A549 (cell line): ENCODE measurements at regions not wholly inside any gene's neighbourhood (a gene's known extent, or its start where the extent isn't known, plus 50 kb on each side); places are given as distances from the start of the nearest gene placed in this dataset.
"Not testable (repeated sequence)": the region's sequence is repeated elsewhere in the genome, so short reads cannot be mapped to it uniquely, and the experiment has no call there.

Experiments
- CBX2 ChIP-seq: fragments of 200-600 bp; sonication (generic); IDR thresholded peaks from 2 replicates; pipeline ENCODE4 v1.6.1; 2016; ENCODE audit warnings: low read depth, mild to moderate bottlenecking, borderline replicate concordance
- CEBPB ChIP-seq, 2 experiments: fragments of >200 bp in 1 of 2; sonication (Bioruptor Twin) in 1 of 2; formaldehyde crosslinking in 1 of 2; IDR thresholded peaks; 2 replicates each; pipeline ENCODE4 v1.6.1; 2012 to 2016
- JUNB ChIP-seq: fragments of >200 bp; sonication (Bioruptor Twin); formaldehyde crosslinking; IDR thresholded peaks from 2 replicates; pipeline ENCODE4 v1.6.1; 2016
- KDM1A ChIP-seq: fragments of 200-600 bp; sonication (generic); IDR thresholded peaks from 2 replicates; pipeline ENCODE4 v1.6.1; 2016; ENCODE audit warnings: low read depth, mild to moderate bottlenecking
- MAX ChIP-seq: IDR thresholded peaks from 2 replicates; pipeline ENCODE4 v1.6.1; 2012
- MAZ ChIP-seq: fragments of 150-350 bp; IDR thresholded peaks from 2 replicates; pipeline ENCODE4 v1.6.1; 2014; ENCODE audit warnings: antibody characterized with exemption, low read depth, low read length, borderline replicate concordance
- POLR2A ChIP-seq: IDR thresholded peaks from 2 replicates; pipeline ENCODE4 v1.6.1; 2012; ENCODE audit warnings: mild to moderate bottlenecking, low read length
- POLR2AphosphoS2 ChIP-seq: conservative IDR thresholded peaks from 2 replicates; pipeline ENCODE4 v1.6.1; 2012; ENCODE audit warnings: low read length, improper control_type of control experiment, inconsistent platforms
- RAD21 ChIP-seq, 2 experiments: fragments of >200 bp in 1 of 2; sonication (Bioruptor Twin) in 1 of 2; formaldehyde crosslinking in 1 of 2; IDR thresholded peaks in 1 of 2; conservative IDR thresholded peaks in 1 of 2; 2 replicates in 1 of 2; 3 replicates in 1 of 2; pipeline ENCODE4 v1.6.1; 2012 to 2018; ENCODE audit warnings: inconsistent platforms in 1 of 2
- SMC3 ChIP-seq: fragments of >200 bp; sonication (Bioruptor Twin); formaldehyde crosslinking; IDR thresholded peaks from 3 replicates; pipeline ENCODE4 v1.6.1; 2018; ENCODE audit warnings: inconsistent platforms
- TF ChIP-seq, protein P1 (sequence below): fragments of >200 bp; sonication (Bioruptor Twin); formaldehyde crosslinking; IDR thresholded peaks from 3 replicates; pipeline ENCODE4 v1.5.1; 2016

DNA sequence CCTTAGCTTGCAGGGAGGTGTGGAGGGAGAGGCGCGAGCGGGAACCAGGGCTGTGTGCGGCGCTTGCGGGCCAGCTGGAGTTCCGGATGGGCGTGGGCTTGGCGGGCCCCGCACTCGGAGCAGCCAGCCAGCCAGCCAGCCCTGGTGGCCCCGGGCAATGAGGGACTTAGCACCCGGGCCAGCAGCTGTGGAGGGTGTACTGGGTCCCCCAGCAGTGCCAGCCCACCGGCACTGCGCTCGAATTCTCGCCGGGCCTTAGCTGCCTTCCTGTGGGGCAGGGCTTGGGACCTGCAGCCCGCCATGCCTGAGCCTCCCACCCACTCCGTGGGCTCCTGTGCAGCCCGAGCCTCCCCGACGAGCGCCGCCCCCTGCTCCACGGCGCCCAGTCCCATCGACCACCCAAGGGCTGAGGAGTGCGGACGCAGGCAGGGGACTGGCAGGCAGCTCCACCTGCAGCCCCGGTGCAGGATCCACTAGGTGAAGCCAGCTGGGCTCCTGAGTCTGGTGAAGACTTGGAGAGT, 462.2 kb downstream of the ACTL7B start:
- TF ChIP-seq CEBPB (IDR thresholded peaks at IDR 0.05); POLR2A; MAX; POLR2AphosphoS2; RAD21 (conservative IDR thresholded peaks at IDR 0.05 in 1 of 2, IDR thresholded peaks at IDR 0.05 in 1 of 2); KDM1A; SMC3; MAZ; JUNB; CBX2: not testable (repeated sequence)
- TF ChIP-seq, protein P1, sequence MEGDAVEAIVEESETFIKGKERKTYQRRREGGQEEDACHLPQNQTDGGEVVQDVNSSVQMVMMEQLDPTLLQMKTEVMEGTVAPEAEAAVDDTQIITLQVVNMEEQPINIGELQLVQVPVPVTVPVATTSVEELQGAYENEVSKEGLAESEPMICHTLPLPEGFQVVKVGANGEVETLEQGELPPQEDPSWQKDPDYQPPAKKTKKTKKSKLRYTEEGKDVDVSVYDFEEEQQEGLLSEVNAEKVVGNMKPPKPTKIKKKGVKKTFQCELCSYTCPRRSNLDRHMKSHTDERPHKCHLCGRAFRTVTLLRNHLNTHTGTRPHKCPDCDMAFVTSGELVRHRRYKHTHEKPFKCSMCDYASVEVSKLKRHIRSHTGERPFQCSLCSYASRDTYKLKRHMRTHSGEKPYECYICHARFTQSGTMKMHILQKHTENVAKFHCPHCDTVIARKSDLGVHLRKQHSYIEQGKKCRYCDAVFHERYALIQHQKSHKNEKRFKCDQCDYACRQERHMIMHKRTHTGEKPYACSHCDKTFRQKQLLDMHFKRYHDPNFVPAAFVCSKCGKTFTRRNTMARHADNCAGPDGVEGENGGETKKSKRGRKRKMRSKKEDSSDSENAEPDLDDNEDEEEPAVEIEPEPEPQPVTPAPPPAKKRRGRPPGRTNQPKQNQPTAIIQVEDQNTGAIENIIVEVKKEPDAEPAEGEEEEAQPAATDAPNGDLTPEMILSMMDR = not testable (repeated sequence)
